ENCODE measurements at regions not wholly inside any gene's neighbourhood (a gene's known extent, or its start where the extent isn't known, plus 50 kb on each side); places are given as distances from the start of the nearest gene placed in this dataset.
"Not testable (repeated sequence)": the region's sequence is repeated elsewhere in the genome, so short reads cannot be mapped to it uniquely, and the experiment has no call there.

- peak; percentile 91 for DNase-seq
Measured at GRCh38 chr4:110361921-110362320, 114.0 kb upstream of the ENPEP start.

- DNase-seq = no peak
Measured at GRCh38 chr4:110359076-110359475, 116.9 kb upstream of the ENPEP start.

GRCh38 chr4:110357521-110357920, 118.4 kb upstream of the ENPEP start:
- no peak for DNase-seq

- DNase-seq = no peak
Measured at GRCh38 chr4:110354460-110354859, 121.5 kb upstream of the ENPEP start.

GRCh38 chr4:110352670-110353442, 123.1 kb upstream of the ENPEP start:
- DNase-seq = no peak

GRCh38 chr4:110348711-110349383, 127.1 kb upstream of the ENPEP start:
- no peak for DNase-seq

GRCh38 chr4:110347805-110348204, 128.2 kb upstream of the ENPEP start:
- no peak for DNase-seq

- peak; percentile 24 for DNase-seq
Measured at GRCh38 chr4:110344165-110344564, 131.8 kb upstream of the ENPEP start.

- DNase-seq = no peak
Measured at GRCh38 chr4:110343534-110343933, 132.4 kb upstream of the ENPEP start.

GRCh38 chr4:110341118-110341517, 134.8 kb upstream of the ENPEP start:
- not testable (repeated sequence) for DNase-seq

GRCh38 chr4:110335399-110335798, 137.0 kb upstream of the ELOVL6 start:
- no peak for DNase-seq

GRCh38 chr4:110332483-110332882, 134.1 kb upstream of the ELOVL6 start:
- DNase-seq = no peak

GRCh38 chr4:110326426-110326825, 128.0 kb upstream of the ELOVL6 start:
- DNase-seq = not testable (repeated sequence)

- DNase-seq = no peak
Measured at GRCh38 chr4:110310795-110311194, 112.4 kb upstream of the ELOVL6 start.

GRCh38 chr4:110309675-110310074, 111.3 kb upstream of the ELOVL6 start:
- DNase-seq = peak; percentile 56

- DNase-seq = no peak
Measured at GRCh38 chr4:110306303-110306702, 107.9 kb upstream of the ELOVL6 start.

GRCh38 chr4:110305455-110305854, 107.0 kb upstream of the ELOVL6 start:
- no peak for DNase-seq

GRCh38 chr4:110296892-110297291, 98.5 kb upstream of the ELOVL6 start:
- no peak for DNase-seq

GRCh38 chr4:110294165-110294564, 95.8 kb upstream of the ELOVL6 start:
- DNase-seq = peak; percentile 38

GRCh38 chr4:110292994-110293744, 94.8 kb upstream of the ELOVL6 start:
- DNase-seq = no peak

GRCh38 chr4:110290511-110290910, 92.1 kb upstream of the ELOVL6 start:
- DNase-seq = no peak

GRCh38 chr4:110289601-110290100, 91.2 kb upstream of the ELOVL6 start:
- no peak for DNase-seq

- DNase-seq = peak; percentile 74
Measured at GRCh38 chr4:110287130-110287529, 88.7 kb upstream of the ELOVL6 start.
